Neural cell (in vitro differentiated cells): ENCODE measurements at regions not wholly inside any gene's neighbourhood (a gene's known extent, or its start where the extent isn't known, plus 50 kb on each side); places are given as distances from the start of the nearest gene placed in this dataset.

Source experiments
- H2AFZ ChIP-seq: fragments of 200-600, 300-800 bp; sonication (generic), shearing (Covaris generic); 2 replicates; pipeline ENCODE4 v1.6.0; 2014; ENCODE audit warnings: low read depth, mild to moderate bottlenecking, antibody characterized with exemption, low read length, moderate library complexity
- H3F3A ChIP-seq: fragments of 200-600 bp; shearing (Covaris generic); 2 replicates; pipeline ENCODE4 v1.6.1; 2016; ENCODE audit warnings: mild to moderate bottlenecking, moderate library complexity, mixed read lengths, antibody characterized with exemption, low read length; ENCODE audit not compliant: insufficient read depth, poor library complexity, severe bottlenecking
- H3K27ac ChIP-seq: fragments of 200-600, 300-800 bp; sonication (generic), shearing (Covaris generic); 2 replicates; pipeline ENCODE4 v1.5.1; 2014; ENCODE audit warnings: mild to moderate bottlenecking, low read length, moderate library complexity
- H3K27me3 ChIP-seq: fragments of 300-800, 200-600 bp; sonication (generic), shearing (Covaris generic); 2 replicates; pipeline ENCODE4 v1.6.0; 2014; ENCODE audit warnings: mild to moderate bottlenecking, low read depth, low read length, moderate library complexity; ENCODE audit not compliant: insufficient read depth
- H3K36me3 ChIP-seq: fragments of 300-800, 200-600 bp; sonication (generic), shearing (Covaris generic); 2 replicates; pipeline ENCODE4 v1.5.1; 2014; ENCODE audit warnings: mild to moderate bottlenecking, antibody characterized with exemption, low read length, moderate library complexity; ENCODE audit not compliant: insufficient read depth
- H3K4me2 ChIP-seq: fragments of 300-800, 200-600 bp; sonication (generic), shearing (Covaris generic); 2 replicates; pipeline ENCODE4 v1.6.0; 2014; ENCODE audit warnings: mild to moderate bottlenecking, low read length
- H3K4me3 ChIP-seq: fragments of 300-800, 200-600 bp; sonication (generic), shearing (Covaris generic); 2 replicates; pipeline ENCODE4 v1.5.1; 2014; ENCODE audit warnings: mild to moderate bottlenecking, low read length, moderate library complexity
- H3K79me2 ChIP-seq: fragments of 200-600 bp; shearing (Covaris generic); replicated peaks from 2 replicates; pipeline ENCODE4 v1.6.0; 2014; ENCODE audit warnings: mild to moderate bottlenecking, low read length, moderate library complexity; ENCODE audit not compliant: insufficient read depth
- H3K9ac ChIP-seq: fragments of 300-800, 200-600 bp; sonication (generic), shearing (Covaris generic); 2 replicates; pipeline ENCODE4 v1.6.1; 2016; ENCODE audit warnings: mild to moderate bottlenecking, low read length, mixed read lengths
- H3K9me2 ChIP-seq: fragments of 200-600 bp; shearing (Covaris generic); 2 replicates; pipeline ENCODE4 v1.6.1; 2016; ENCODE audit warnings: mild to moderate bottlenecking, low read length, mixed read lengths; ENCODE audit not compliant: insufficient read depth
- H3K9me3 ChIP-seq: fragments of 200-600, 300-800 bp; sonication (generic), shearing (Covaris generic); 2 replicates; pipeline ENCODE4 v1.6.1; 2016; ENCODE audit warnings: mild to moderate bottlenecking, mixed run types, low read length, moderate library complexity, mixed read lengths
- H4K20me1 ChIP-seq: fragments of 200-600 bp; shearing (Covaris generic); 2 replicates; pipeline ENCODE4 v1.6.1; 2016; ENCODE audit warnings: mild to moderate bottlenecking, mixed run types; ENCODE audit not compliant: insufficient read depth
- EP300 ChIP-seq: fragments of 450-650 bp; conservative IDR thresholded peaks from 2 replicates; pipeline ENCODE4 v1.6.1; 2014; ENCODE audit warnings: antibody characterized with exemption, mild to moderate bottlenecking, moderate library complexity; ENCODE audit not compliant: poor library complexity, severe bottlenecking
- EZH2 ChIP-seq: fragments of 200-600, 300-800 bp; shearing (Covaris generic), sonication (generic); IDR thresholded peaks from 2 replicates; pipeline ENCODE4 v1.6.1; 2014; ENCODE audit warnings: antibody characterized with exemption, low read length, borderline replicate concordance, mild to moderate bottlenecking; ENCODE audit not compliant: insufficient read depth, poor library complexity, severe bottlenecking
- MXI1 ChIP-seq: fragments of 450-650 bp; conservative IDR thresholded peaks from 2 replicates; pipeline ENCODE4 v1.6.1; 2014; ENCODE audit warnings: antibody characterized with exemption, mild to moderate bottlenecking; ENCODE audit not compliant: poor library complexity, severe bottlenecking
- POLR2AphosphoS5 ChIP-seq: IDR thresholded peaks from 2 replicates; pipeline ENCODE4 v1.6.1; 2012
- RAD21 ChIP-seq: fragments of 450-650 bp; conservative IDR thresholded peaks from 2 replicates; pipeline ENCODE4 v1.6.1; 2014; ENCODE audit warnings: antibody characterized with exemption, mild to moderate bottlenecking, moderate library complexity
- SMC3 ChIP-seq: fragments of 450-650 bp; conservative IDR thresholded peaks from 2 replicates; pipeline ENCODE4 v1.6.1; 2014; ENCODE audit warnings: antibody characterized with exemption, mild to moderate bottlenecking, moderate library complexity; ENCODE audit not compliant: poor library complexity
- TAF1 ChIP-seq: IDR thresholded peaks from 2 replicates; pipeline ENCODE4 v1.6.1; 2012; ENCODE audit warnings: low read depth
- TF ChIP-seq, protein P1 (sequence below): fragments of 450-650 bp; IDR thresholded peaks from 2 replicates; pipeline ENCODE4 v1.5.1; 2014; ENCODE audit warnings: antibody characterized with exemption, mild to moderate bottlenecking, moderate library complexity; ENCODE audit not compliant: poor library complexity, severe bottlenecking
- TF ChIP-seq, protein P2 (sequence below): IDR thresholded peaks from 2 replicates; pipeline ENCODE4 v1.6.1; 2012; ENCODE audit warnings: borderline replicate concordance

DNA sequence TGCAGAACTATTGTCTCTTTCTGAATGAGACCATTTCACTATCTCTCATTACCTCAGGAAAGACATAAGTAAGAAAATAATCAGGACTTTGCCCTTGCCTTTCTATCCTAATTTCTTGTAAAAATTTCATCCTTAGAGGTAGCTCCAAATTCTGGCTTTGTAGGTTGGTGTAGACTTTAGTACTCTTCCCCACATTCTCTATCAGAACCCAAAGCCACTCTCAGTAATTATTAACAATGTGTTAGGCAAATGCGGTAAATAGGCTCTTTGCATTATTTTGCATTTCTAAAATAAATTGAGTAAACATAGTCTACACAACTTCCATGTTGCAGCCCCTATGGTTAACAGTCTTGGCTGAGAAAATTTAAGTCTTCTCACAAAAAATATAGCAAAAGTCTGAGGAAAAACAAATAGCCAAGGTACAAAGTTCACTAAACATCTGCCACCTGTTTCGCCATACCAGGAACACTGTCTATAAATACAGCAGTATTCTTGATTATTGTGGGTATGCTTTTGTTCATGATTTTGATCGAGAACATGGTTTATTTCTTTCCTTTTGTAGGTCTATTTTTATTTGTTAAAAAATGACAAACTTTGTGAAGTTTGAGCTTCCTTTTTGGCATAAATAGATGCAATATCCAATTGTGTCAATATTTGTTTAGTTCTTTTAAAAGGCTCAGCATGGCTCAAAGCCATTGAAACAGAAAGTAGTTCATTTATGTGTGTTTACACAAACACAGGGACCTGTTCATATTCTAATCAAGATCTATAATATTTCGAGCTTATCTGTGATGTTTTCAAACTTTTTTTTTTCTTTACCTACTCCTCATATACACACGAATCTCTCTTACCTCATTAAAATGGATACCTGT is 1061.5 kb downstream of the CNTNAP5 start:
- H3K79me2 ChIP-seq, result no peaks in the 10 kb centered on the region
- no peak overlapping the region for H3K4me2 ChIP-seq
- TF ChIP-seq, protein P1, sequence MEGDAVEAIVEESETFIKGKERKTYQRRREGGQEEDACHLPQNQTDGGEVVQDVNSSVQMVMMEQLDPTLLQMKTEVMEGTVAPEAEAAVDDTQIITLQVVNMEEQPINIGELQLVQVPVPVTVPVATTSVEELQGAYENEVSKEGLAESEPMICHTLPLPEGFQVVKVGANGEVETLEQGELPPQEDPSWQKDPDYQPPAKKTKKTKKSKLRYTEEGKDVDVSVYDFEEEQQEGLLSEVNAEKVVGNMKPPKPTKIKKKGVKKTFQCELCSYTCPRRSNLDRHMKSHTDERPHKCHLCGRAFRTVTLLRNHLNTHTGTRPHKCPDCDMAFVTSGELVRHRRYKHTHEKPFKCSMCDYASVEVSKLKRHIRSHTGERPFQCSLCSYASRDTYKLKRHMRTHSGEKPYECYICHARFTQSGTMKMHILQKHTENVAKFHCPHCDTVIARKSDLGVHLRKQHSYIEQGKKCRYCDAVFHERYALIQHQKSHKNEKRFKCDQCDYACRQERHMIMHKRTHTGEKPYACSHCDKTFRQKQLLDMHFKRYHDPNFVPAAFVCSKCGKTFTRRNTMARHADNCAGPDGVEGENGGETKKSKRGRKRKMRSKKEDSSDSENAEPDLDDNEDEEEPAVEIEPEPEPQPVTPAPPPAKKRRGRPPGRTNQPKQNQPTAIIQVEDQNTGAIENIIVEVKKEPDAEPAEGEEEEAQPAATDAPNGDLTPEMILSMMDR, result no peak
- no peak for TF ChIP-seq EP300
- TF ChIP-seq EZH2, result no peak
- no peak for TF ChIP-seq POLR2AphosphoS5
- no peak for TF ChIP-seq TAF1
- TF ChIP-seq, protein P2, sequence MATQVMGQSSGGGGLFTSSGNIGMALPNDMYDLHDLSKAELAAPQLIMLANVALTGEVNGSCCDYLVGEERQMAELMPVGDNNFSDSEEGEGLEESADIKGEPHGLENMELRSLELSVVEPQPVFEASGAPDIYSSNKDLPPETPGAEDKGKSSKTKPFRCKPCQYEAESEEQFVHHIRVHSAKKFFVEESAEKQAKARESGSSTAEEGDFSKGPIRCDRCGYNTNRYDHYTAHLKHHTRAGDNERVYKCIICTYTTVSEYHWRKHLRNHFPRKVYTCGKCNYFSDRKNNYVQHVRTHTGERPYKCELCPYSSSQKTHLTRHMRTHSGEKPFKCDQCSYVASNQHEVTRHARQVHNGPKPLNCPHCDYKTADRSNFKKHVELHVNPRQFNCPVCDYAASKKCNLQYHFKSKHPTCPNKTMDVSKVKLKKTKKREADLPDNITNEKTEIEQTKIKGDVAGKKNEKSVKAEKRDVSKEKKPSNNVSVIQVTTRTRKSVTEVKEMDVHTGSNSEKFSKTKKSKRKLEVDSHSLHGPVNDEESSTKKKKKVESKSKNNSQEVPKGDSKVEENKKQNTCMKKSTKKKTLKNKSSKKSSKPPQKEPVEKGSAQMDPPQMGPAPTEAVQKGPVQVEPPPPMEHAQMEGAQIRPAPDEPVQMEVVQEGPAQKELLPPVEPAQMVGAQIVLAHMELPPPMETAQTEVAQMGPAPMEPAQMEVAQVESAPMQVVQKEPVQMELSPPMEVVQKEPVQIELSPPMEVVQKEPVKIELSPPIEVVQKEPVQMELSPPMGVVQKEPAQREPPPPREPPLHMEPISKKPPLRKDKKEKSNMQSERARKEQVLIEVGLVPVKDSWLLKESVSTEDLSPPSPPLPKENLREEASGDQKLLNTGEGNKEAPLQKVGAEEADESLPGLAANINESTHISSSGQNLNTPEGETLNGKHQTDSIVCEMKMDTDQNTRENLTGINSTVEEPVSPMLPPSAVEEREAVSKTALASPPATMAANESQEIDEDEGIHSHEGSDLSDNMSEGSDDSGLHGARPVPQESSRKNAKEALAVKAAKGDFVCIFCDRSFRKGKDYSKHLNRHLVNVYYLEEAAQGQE, result no peak
- TF ChIP-seq SMC3, result no peak
- no peak for TF ChIP-seq RAD21
- no peak for TF ChIP-seq MXI1
- no peak overlapping the region for H3K9ac ChIP-seq
- H3K4me3 ChIP-seq, result no peak overlapping the region
- H4K20me1 ChIP-seq, result no peaks in the 10 kb centered on the region
- H3F3A ChIP-seq, result no peaks in the 10 kb centered on the region
- no peaks in the 10 kb centered on the region for H3K36me3 ChIP-seq
- H3K27ac ChIP-seq, result no peak overlapping the region
- H2AFZ ChIP-seq, result no peak overlapping the region
- no peaks in the 10 kb centered on the region for H3K9me3 ChIP-seq
- H3K27me3 ChIP-seq, result no peaks in the 10 kb centered on the region
- H3K9me2 ChIP-seq, result no peaks in the 10 kb centered on the region

DNA sequence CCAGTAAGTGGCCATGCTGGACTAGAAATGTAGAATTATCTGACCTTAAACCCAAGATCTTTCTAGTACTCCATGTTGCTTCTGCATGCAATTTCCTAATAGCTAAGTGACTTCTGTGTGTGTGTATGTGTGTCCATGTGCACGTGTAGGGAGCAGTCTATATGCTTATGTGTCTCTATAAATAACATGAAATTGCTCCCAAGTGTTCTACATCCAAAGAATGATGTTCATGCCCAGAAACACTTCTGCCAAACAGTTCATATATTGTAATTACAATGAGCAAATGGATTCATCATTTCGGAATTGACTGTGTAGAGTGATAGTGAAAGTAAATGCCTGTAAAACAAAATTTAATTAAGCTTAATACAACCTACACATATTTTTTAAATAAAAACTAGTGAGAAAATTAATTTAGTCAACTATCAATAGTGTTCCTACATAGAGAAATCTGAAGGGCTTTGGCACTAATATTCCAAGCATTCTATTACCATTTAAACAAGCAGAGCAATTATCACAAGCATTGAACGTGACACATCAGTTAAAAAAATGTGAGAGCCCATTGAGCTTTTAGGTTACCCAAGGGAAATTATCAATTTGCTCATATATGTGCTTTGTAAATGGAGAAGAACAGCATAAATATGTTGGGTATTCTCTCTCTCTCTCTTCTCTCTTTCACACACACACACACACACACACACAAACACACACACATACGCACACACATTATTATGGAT is 1067.4 kb downstream of the CNTNAP5 start:
- H3K36me3 ChIP-seq, result no peaks in the 10 kb centered on the region
- no peaks in the 10 kb centered on the region for H4K20me1 ChIP-seq
- H3K27ac ChIP-seq, result no peak overlapping the region
- no peaks in the 10 kb centered on the region for H3K9me2 ChIP-seq
- no peaks in the 10 kb centered on the region for H3K27me3 ChIP-seq
- H3K9me3 ChIP-seq, result no peaks in the 10 kb centered on the region
- TF ChIP-seq MXI1 (no peak), EP300 (no peak), SMC3 (no peak)
- H3K4me3 ChIP-seq, result no peak overlapping the region
- no peak overlapping the region for H3K9ac ChIP-seq
- H3K4me2 ChIP-seq, result no peak overlapping the region
- H3K79me2 ChIP-seq, result no peaks in the 10 kb centered on the region
- no peaks in the 10 kb centered on the region for H3F3A ChIP-seq
- H2AFZ ChIP-seq, result no peak overlapping the region
